Activated CD8-positive, alpha-beta memory T cell treated with anti-CD3 and anti-CD28 coated beads for 1 hour (primary cell): ENCODE measurements at regions not wholly inside any gene's neighbourhood (a gene's known extent, or its start where the extent isn't known, plus 50 kb on each side); places are given as distances from the start of the nearest gene placed in this dataset.

ENCODE experiments used
- DNase-seq, 2 donors: peaks; one replicate each; pipeline ENCODE4 v3.0.0-alpha.2; 2020; ENCODE audit warnings: low read depth in 1 of 2; ENCODE audit errors: extremely low read depth in 1 of 2

GRCh38 chr14:94925416-94926173 is 155.7 kb upstream of the GSC start:
- no peak for DNase-seq

- no peak for DNase-seq
Measured at GRCh38 chr14:94924189-94924588, 154.3 kb upstream of the GSC start.

GRCh38 chr14:94923786-94924185 is 153.9 kb upstream of the GSC start:
- no peak for DNase-seq

- no peak for DNase-seq
Measured at GRCh38 chr14:94922595-94923239, 152.8 kb upstream of the GSC start.

GRCh38 chr14:94921882-94922585 is 152.1 kb upstream of the GSC start:
- no peak for DNase-seq

GRCh38 chr14:94921456-94921855 is 151.5 kb upstream of the GSC start:
- no peak for DNase-seq

- DNase-seq, result no peak
Measured at GRCh38 chr14:94919896-94920295, 150.0 kb upstream of the GSC start.

- DNase-seq, result no peak
Measured at GRCh38 chr14:94918896-94919295, 149.0 kb upstream of the GSC start.

- DNase-seq, result no peak
Measured at GRCh38 chr14:94917041-94917600, 147.2 kb upstream of the GSC start.

GRCh38 chr14:94914191-94914590 is 144.3 kb upstream of the GSC start:
- no peak for DNase-seq

GRCh38 chr14:94907626-94908261 is 137.8 kb upstream of the GSC start:
- no peak for DNase-seq

GRCh38 chr14:94906991-94907587 is 137.2 kb upstream of the GSC start:
- DNase-seq, result no peak

- no peak for DNase-seq
Measured at GRCh38 chr14:94906577-94906976, 136.7 kb upstream of the GSC start.

- no peak for DNase-seq
Measured at GRCh38 chr14:94904636-94905035, 134.7 kb upstream of the GSC start.

GRCh38 chr14:94903883-94904282 is 134.0 kb upstream of the GSC start:
- no peak for DNase-seq

GRCh38 chr14:94903338-94903737 is 133.4 kb upstream of the GSC start:
- DNase-seq, result no peak

- DNase-seq, result no peak
Measured at GRCh38 chr14:94897561-94897960, 127.6 kb upstream of the GSC start.

GRCh38 chr14:94897082-94897481 is 127.2 kb upstream of the GSC start:
- no peak for DNase-seq

GRCh38 chr14:94893411-94894160 is 123.7 kb upstream of the GSC start:
- DNase-seq, result no peak

GRCh38 chr14:94890785-94891184 is 120.9 kb upstream of the GSC start:
- no peak for DNase-seq
